ENCODE measurements at regions not wholly inside any gene's neighbourhood (a gene's known extent, or its start where the extent isn't known, plus 50 kb on each side); places are given as distances from the start of the nearest gene placed in this dataset.

DNA sequence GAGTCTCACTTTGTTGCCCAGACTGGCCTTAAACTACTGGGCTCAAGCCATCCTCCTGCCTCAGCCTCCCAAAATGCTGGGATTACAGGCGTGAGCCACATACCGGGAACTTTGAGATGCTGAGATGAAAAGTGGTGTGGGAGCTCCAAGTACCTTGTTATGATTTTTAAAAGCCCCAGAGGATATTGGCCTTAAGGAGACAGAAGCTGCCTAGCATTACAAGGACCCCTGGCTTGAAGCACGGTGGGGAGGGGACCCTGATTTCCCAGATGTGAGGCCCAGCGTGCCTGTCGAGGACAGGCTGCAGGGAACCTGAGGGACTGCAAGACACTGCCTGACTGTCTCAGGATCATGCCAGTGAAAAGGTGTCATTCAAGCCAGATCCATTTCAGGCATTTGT is 75.3 kb upstream of the TIAM2 start:
- H3K36me3 ChIP-seq, result no peaks in the 10 kb centered on the region
- no peaks in the 10 kb centered on the region for H3K27me3 ChIP-seq
- no peaks in the 10 kb centered on the region for H3K9me3 ChIP-seq
- H3K4me1 ChIP-seq, result no peaks in the 10 kb centered on the region
- H3K27ac ChIP-seq, result no peak overlapping the region
- TF ChIP-seq, protein P1, sequence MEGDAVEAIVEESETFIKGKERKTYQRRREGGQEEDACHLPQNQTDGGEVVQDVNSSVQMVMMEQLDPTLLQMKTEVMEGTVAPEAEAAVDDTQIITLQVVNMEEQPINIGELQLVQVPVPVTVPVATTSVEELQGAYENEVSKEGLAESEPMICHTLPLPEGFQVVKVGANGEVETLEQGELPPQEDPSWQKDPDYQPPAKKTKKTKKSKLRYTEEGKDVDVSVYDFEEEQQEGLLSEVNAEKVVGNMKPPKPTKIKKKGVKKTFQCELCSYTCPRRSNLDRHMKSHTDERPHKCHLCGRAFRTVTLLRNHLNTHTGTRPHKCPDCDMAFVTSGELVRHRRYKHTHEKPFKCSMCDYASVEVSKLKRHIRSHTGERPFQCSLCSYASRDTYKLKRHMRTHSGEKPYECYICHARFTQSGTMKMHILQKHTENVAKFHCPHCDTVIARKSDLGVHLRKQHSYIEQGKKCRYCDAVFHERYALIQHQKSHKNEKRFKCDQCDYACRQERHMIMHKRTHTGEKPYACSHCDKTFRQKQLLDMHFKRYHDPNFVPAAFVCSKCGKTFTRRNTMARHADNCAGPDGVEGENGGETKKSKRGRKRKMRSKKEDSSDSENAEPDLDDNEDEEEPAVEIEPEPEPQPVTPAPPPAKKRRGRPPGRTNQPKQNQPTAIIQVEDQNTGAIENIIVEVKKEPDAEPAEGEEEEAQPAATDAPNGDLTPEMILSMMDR (IDR thresholded peaks at IDR 0.05), result no peak
- no peak for TF ChIP-seq POLR2A (IDR thresholded peaks at IDR 0.05)
- intact Hi-C loops (cut with DNase I; ENCODE audit: low total_unique reads), result no loop called here
- no peak for DNase-seq
- no peak overlapping the region for H3K4me3 ChIP-seq

DNA sequence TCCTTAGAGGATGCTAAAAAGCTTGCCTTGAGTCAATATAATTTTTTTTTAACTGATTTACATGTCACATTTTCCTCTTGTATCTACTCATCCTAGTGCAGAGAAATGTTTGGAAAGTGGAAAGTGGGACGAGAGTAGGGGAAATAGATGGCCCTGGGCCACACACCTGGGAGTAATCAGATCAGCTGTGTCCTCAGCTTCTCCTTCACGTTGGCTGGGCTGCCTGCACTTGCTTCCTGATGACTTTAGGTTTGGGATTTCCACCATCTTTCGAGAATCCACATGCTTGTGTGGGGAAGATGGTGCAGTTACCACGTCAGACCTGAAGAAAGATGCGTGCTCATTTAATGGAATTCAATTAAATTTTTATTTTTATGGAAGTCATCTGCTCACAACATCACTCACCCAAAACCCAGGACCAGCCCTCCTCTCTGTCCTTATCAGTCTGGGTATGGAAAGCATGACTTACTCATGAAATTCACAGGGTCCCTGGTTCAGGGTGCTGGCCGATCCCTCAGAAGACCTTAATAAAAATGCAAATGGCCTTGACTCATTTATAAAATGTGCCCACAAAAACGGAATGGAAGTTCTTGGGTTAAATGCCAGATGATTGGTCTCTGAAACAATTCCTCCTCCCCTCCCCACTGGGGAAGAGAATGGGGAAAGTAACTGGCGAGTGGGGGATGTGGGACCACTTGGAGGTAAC is 74.5 kb upstream of the TIAM2 start:
- intact Hi-C loops (cut with DNase I; ENCODE audit: low total_unique reads), result no loop called here
- no peak for DNase-seq

DNA sequence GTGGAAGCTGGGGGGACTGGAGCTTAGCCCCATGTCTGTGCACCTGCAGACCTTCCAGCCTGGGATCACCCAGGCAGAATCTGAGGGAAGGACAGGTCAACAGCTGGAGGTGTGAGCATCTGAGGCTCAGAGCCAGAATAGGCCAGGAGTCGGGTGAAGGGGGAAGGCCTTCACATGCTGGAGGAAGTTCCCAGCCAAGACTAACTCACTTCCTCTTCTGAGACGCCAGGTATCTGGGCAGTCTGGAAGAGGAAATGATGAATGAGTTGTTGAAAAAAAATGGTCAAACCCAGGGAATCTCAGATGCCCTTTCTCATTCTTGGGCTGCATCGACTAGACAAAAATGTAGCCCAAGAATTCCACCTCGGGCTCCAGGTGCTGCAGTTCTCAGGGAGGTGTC is 73.6 kb upstream of the TIAM2 start:
- H3K27me3 ChIP-seq, result no peaks in the 10 kb centered on the region
- H3K27ac ChIP-seq, result no peak overlapping the region
- H3K4me1 ChIP-seq, result no peaks in the 10 kb centered on the region
- no peaks in the 10 kb centered on the region for H3K9me3 ChIP-seq
- intact Hi-C loops (cut with DNase I; ENCODE audit: low total_unique reads), result no loop called here
- no peak for DNase-seq
- H3K36me3 ChIP-seq, result no peaks in the 10 kb centered on the region
- no peak overlapping the region for H3K4me3 ChIP-seq
- TF ChIP-seq POLR2A (IDR thresholded peaks at IDR 0.05), result no peak

More for the DNA sequence above, 74.5 kb upstream of the TIAM2 start:
- TF ChIP-seq, protein P1 (IDR thresholded peaks at IDR 0.05), result no peak
- TF ChIP-seq POLR2A (IDR thresholded peaks at IDR 0.05), result no peak
- no peaks in the 10 kb centered on the region for H3K36me3 ChIP-seq
- H3K4me1 ChIP-seq, result no peaks in the 10 kb centered on the region
- H3K27me3 ChIP-seq, result no peaks in the 10 kb centered on the region
- H3K9me3 ChIP-seq, result no peaks in the 10 kb centered on the region
- H3K4me3 ChIP-seq, result no peak overlapping the region
- no peak overlapping the region for H3K27ac ChIP-seq

DNA sequence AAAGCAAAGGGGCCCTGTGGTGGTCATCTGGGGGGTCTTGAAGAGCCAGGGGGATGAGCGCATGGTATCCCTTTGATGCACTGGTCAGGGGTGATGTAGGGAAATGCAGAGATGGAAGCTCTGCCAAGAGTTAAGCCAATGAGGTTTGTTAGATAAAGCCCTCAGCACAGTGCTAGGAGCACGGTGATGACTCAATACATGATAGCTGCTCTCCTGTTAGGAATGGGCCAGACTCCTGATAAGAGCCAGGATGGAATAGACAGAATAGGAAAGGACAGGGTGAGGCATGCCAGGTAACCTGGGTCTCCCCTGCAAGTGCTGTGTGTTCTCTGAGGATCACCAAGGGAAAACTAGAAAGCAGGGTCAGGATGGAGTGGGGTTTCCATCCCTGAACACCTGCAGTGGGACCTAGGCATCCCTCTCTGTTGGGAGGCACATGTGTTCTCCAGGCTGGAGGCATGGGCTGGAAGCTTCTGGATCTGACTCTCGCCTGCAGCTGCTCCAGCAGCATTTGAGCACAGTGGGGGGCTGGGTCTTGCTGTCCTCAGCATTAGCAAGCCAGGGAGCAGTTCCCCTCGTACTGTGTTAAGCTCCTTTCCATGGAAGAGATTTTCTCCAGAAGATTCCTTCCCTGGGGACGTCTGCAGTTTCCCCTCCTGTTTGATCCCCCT is 71.8 kb upstream of the TIAM2 start:
- no peak overlapping the region for H3K4me3 ChIP-seq
- H3K4me1 ChIP-seq, result no peaks in the 10 kb centered on the region
- no peak overlapping the region for H3K27ac ChIP-seq
- TF ChIP-seq, protein P1 (IDR thresholded peaks at IDR 0.05), result no peak
- TF ChIP-seq POLR2A (IDR thresholded peaks at IDR 0.05), result no peak
- H3K36me3 ChIP-seq, result no peaks in the 10 kb centered on the region
- no peaks in the 10 kb centered on the region for H3K9me3 ChIP-seq
- H3K27me3 ChIP-seq, result no peaks in the 10 kb centered on the region
- DNase-seq, result no peak
- intact Hi-C loops (cut with DNase I; ENCODE audit: low total_unique reads), result no loop called here

DNA sequence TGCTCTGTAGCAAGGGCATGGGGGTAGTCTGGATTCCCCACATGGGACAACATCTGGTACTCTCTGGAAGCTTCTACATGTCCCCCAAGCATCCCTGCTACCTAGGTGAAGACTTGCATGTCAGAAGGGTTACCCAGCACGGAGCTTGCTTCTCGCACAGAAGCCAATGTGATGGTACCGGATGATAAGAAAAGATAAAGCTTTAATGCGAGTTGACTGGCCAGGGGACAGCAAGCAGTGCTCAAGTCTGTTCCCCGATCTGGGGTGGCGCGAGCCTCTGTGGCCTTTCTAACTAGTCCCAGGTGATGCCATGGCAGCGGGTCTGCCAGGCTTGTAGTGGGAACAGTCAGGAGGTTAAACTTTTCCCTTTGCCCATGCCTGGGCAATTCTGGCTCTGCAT is 70.0 kb upstream of the TIAM2 start:
- H3K27me3 ChIP-seq, result no peaks in the 10 kb centered on the region
- no peak for DNase-seq
- H3K4me1 ChIP-seq, result no peaks in the 10 kb centered on the region
- H3K36me3 ChIP-seq, result no peaks in the 10 kb centered on the region
- TF ChIP-seq, protein P1 (IDR thresholded peaks at IDR 0.05), result no peak
- TF ChIP-seq POLR2A (IDR thresholded peaks at IDR 0.05), result no peak
- H3K9me3 ChIP-seq, result no peaks in the 10 kb centered on the region
- no peak overlapping the region for H3K4me3 ChIP-seq
- no peak overlapping the region for H3K27ac ChIP-seq
- intact Hi-C loops (cut with DNase I; ENCODE audit: low total_unique reads), result no loop called here

All from uterus (tissue), 3 donors.